Fibroblast of pulmonary artery (primary cell): ENCODE measurements at regions not wholly inside any gene's neighbourhood (a gene's known extent, or its start where the extent isn't known, plus 50 kb on each side); places are given as distances from the start of the nearest gene placed in this dataset.
"Not testable (repeated sequence)": the region's sequence is repeated elsewhere in the genome, so short reads cannot be mapped to it uniquely, and the experiment has no call there.

ENCODE experiments used
- DNase-seq: peaks from one replicate; pipeline ENCODE4 v3.0.0-alpha.2; 2010; ENCODE audit warnings: low read depth
- H3K4me3 ChIP-seq: replicated peaks from 2 replicates; pipeline ENCODE4 v1.5.1; 2011; ENCODE audit warnings: low read depth, mild to moderate bottlenecking, control low read depth, low read length, moderate library complexity
- CTCF ChIP-seq: IDR thresholded peaks from 2 replicates; pipeline ENCODE4 v1.5.1; 2011; ENCODE audit warnings: mild to moderate bottlenecking, control low read depth, low read length, inconsistent platforms; ENCODE audit errors: missing control alignments

DNA sequence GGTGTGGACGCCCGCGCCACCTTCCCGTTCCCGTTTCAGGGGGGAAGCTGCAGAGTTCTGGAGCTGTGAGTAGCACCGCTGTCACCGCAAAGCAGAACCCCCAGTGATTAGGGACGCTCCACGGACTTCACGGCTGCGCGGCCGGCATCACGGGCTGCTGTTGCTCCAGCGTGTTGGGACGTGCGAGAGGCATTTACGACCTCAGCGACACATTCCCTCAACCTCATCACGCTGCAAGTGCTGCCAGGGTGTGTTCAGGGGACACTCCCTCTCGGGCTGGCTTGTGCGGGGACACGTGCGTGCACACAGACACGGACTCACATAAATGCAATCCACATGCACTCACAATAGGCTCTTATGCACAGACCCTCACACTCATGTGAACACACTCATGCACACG lies 187.9 kb downstream of the NPIPB11 start:
- H3K4me3 ChIP-seq, DNase-seq: not testable (repeated sequence)

GRCh38 chr16:29218171-29218570 lies 188.3 kb downstream of the NPIPB11 start:
- DNase-seq, H3K4me3 ChIP-seq: not testable (repeated sequence)

GRCh38 chr16:29217752-29218126 lies 188.8 kb downstream of the NPIPB11 start:
- not testable (repeated sequence) for H3K4me3 ChIP-seq, DNase-seq

GRCh38 chr16:29217104-29217751 lies 189.3 kb downstream of the NPIPB11 start:
- not testable (repeated sequence) for DNase-seq, H3K4me3 ChIP-seq

- H3K4me3 ChIP-seq, DNase-seq: not testable (repeated sequence)
Observed at GRCh38 chr16:29213770-29214169, 192.7 kb downstream of the NPIPB11 start.

- not testable (repeated sequence) for H3K4me3 ChIP-seq
Observed at GRCh38 chr16:29213251-29213650, 193.3 kb downstream of the NPIPB11 start.

GRCh38 chr16:29212084-29213027 lies 194.2 kb downstream of the NPIPB11 start:
- not testable (repeated sequence) for H3K4me3 ChIP-seq, DNase-seq

More at GRCh38 chr16:29213251-29213650, 193.3 kb downstream of the NPIPB11 start:
- DNase-seq, result not testable (repeated sequence)

- H3K4me3 ChIP-seq, result not testable (repeated sequence)
Observed at GRCh38 chr16:29211456-29211855, 195.1 kb downstream of the NPIPB11 start.

GRCh38 chr16:29210299-29211150 lies 196.0 kb downstream of the NPIPB11 start:
- DNase-seq, H3K4me3 ChIP-seq: not testable (repeated sequence)

More at GRCh38 chr16:29211456-29211855, 195.1 kb downstream of the NPIPB11 start:
- DNase-seq, result not testable (repeated sequence)

GRCh38 chr16:29206120-29206519 lies 200.4 kb downstream of the NPIPB11 start:
- H3K4me3 ChIP-seq, DNase-seq: not testable (repeated sequence)

GRCh38 chr16:29205151-29205550 lies 201.4 kb downstream of the NPIPB11 start:
- not testable (repeated sequence) for DNase-seq, H3K4me3 ChIP-seq

DNA sequence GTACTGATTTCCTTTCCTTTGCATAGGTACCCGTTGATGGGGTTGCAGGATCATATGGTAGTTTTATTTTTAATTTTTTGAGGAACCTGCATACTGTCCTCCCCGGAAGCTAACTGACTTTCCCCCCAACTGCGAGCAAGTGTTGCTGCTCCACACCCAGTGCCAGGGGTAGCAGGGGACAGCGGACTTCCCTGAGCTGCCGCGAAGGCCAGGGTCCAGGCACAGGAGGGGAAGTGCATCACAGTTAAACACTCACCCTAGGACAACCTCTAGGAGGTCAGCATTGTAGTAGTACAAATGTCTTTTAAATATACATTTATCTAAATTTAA lies 201.7 kb downstream of the NPIPB11 start:
- no peak overlapping the region for H3K4me3 ChIP-seq
- DNase-seq, result no peak
- no peak for TF ChIP-seq CTCF

GRCh38 chr16:29203933-29204805 lies 202.3 kb downstream of the NPIPB11 start:
- not testable (repeated sequence) for DNase-seq, H3K4me3 ChIP-seq

DNA sequence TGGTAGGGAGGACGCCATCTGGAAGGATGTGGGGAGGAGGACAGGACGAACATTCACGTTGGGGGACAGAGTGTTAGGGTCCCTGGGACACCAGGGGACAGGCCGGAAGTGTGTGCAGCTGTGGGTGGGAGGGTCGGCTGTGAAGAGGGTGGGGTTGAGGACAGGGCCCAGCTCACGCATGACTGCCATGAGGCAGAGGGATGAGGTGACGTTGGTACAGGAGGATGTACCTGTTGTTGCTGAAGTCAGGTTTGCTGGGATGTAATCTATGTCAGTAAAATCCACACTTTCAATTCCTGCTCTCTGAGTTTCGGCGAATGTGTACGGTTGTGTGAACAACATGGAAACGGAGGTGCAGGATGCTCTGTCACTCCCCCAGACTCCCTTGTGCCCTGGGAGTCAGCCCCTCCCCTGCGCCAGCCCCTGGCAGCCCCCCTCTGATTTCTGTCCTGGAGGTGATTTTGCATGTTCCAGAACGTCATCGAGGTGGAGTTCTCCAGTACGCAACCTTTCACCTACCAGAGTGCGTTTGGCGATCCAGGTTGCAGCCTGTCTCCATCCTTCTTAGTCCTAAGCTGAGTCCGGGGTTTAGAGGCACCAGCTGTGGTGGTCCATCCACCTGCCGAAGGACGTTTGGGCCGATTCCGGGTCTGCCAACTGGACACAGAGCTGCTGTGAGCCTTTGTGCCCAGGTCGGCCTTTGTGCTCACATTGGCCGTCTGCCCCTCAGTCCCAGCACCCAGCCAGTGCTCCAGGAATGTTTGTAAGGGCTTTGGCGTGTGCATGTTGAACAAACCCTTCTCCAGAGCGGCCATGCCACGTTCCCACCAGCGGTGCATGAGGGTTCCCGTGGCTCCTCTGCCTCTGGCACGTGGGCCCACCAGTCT lies 203.2 kb downstream of the NPIPB11 start:
- DNase-seq, H3K4me3 ChIP-seq: not testable (repeated sequence)

DNA sequence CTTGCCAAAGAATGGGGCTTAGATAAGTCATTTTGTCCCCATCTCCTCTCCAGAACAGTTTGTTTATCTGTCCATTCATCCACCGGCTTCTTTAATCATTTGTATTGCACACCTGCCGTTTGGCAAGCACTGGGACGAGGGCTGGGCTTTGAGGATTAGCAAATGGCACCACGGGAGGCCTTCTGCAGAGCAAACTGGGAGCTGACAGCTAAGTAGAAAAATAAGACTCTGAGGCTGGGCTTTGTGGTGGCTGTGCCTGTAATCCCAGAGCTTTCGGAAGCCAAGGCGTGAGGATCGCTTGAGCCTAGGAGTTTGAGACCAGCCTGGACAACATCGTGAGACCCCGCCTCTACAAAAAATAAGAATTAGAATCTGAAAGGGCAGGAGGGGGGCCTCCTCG lies 203.9 kb downstream of the NPIPB11 start:
- H3K4me3 ChIP-seq, DNase-seq: not testable (repeated sequence)
